HepG2 (cell line): ENCODE measurements at regions not wholly inside any gene's neighbourhood (a gene's known extent, or its start where the extent isn't known, plus 50 kb on each side); places are given as distances from the start of the nearest gene placed in this dataset.

ENCODE experiments used
- ADNP ChIP-seq: sonication (generic); formaldehyde crosslinking; IDR thresholded peaks from 2 replicates; pipeline ENCODE4 v1.4.0; 2020; ENCODE audit warnings: missing genetic modification reagents
- EP300 ChIP-seq, 3 experiments: sonication (generic) in 1 of 3; formaldehyde crosslinking in 1 of 3; IDR thresholded peaks; 2 replicates each; pipeline versions ENCODE4 v1.5.1 to v1.6.1; 2011 to 2020; ENCODE audit warnings: low read depth in 2 of 3, low read length in 2 of 3, borderline replicate concordance in 1 of 3, improper control_type of control experiment in 1 of 3, mild to moderate bottlenecking in 1 of 3, missing genetic modification reagents in 1 of 3, moderate library complexity in 1 of 3
- FOSL2 ChIP-seq: sonication (generic); formaldehyde crosslinking; IDR thresholded peaks from 2 replicates; pipeline ENCODE4 v1.4.0; 2020; ENCODE audit warnings: missing genetic modification reagents
- FOXK2 ChIP-seq: fragments of 450-650 bp; IDR thresholded peaks from 2 replicates; pipeline ENCODE4 v1.6.1; 2016
- NFE2L1 ChIP-seq: sonication (generic); formaldehyde crosslinking; IDR thresholded peaks from 2 replicates; pipeline ENCODE4 v1.4.0; 2020; ENCODE audit warnings: missing genetic modification reagents, mild to moderate bottlenecking, borderline replicate concordance
- NR2F2 ChIP-seq: IDR thresholded peaks from 2 replicates; pipeline ENCODE4 v1.6.1; 2012; ENCODE audit warnings: low read depth, inconsistent platforms, borderline replicate concordance
- ZFX ChIP-seq: sonication (generic); formaldehyde crosslinking; IDR thresholded peaks from 2 replicates; pipeline ENCODE4 v1.4.0; 2020; ENCODE audit warnings: mild to moderate bottlenecking, low read depth, missing genetic modification reagents, moderate library complexity
- ZNF232 ChIP-seq: sonication (generic); formaldehyde crosslinking; IDR thresholded peaks from 2 replicates; pipeline ENCODE4 v1.4.0; 2020; ENCODE audit warnings: missing genetic modification reagents, borderline replicate concordance
- ZSCAN20 ChIP-seq: sonication (generic); formaldehyde crosslinking; IDR thresholded peaks from 2 replicates; pipeline ENCODE4 v1.4.0; 2020; ENCODE audit warnings: missing genetic modification reagents, mild to moderate bottlenecking, borderline replicate concordance
- TF ChIP-seq, protein P1 (sequence below): sonication (generic); formaldehyde crosslinking; IDR thresholded peaks from 2 replicates; pipeline ENCODE4 v1.4.0; 2020; ENCODE audit warnings: mild to moderate bottlenecking, missing genetic modification reagents

DNA sequence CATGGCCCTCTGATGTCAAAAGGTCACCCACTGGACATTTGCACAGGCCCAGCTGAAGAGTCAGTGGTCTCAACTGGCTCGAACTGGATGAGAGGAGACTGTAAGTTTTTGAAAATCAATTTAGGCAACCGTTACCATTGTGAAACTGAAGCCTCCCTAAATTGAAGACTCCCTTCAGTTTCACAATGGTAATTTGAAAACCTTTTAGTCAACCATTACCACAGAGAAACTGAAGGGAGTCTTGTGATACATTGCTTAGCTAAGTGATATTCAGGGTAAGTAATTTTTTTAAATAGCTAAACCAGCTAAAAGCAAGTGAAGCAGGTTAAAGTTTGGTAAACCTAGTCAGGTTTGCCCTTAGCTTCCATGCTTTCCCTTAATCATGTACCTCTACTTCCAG is 197.3 kb upstream of the NT5E start:
- TF ChIP-seq, protein P1, sequence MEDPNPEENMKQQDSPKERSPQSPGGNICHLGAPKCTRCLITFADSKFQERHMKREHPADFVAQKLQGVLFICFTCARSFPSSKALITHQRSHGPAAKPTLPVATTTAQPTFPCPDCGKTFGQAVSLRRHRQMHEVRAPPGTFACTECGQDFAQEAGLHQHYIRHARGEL (CRISPR knock-in tag), result no peak
- no peak for TF ChIP-seq NR2F2
- no peak for TF ChIP-seq ADNP (CRISPR knock-in tag)
- TF ChIP-seq ZFX (CRISPR knock-in tag), result no peak
- no peak for TF ChIP-seq FOXK2
- no peak for TF ChIP-seq EP300 (IDR thresholded peaks at IDR 0.05; ENCODE audit: low read depth in 2 of 2, low read length in 2 of 2)
- no peak for TF ChIP-seq EP300 (CRISPR knock-in tag; IDR thresholded peaks at IDR 0.05; ENCODE audit: borderline replicate concordance)
- no peak for TF ChIP-seq FOSL2 (CRISPR knock-in tag)
- TF ChIP-seq ZSCAN20, result no peak
- TF ChIP-seq NFE2L1 (CRISPR knock-in tag), result no peak
- TF ChIP-seq ZNF232 (CRISPR knock-in tag), result no peak
